HG02763 (cell line): ENCODE measurements at regions not wholly inside any gene's neighbourhood (a gene's known extent, or its start where the extent isn't known, plus 50 kb on each side); places are given as distances from the start of the nearest gene placed in this dataset.
"Not testable (repeated sequence)": the region's sequence is repeated elsewhere in the genome, so short reads cannot be mapped to it uniquely, and the experiment has no call there.

Source experiments
- ATAC-seq: cut with Tn5 transposase; IDR thresholded peaks from one replicate; pipeline ENCODE4 v1.9.1; 2021; ENCODE audit warnings: mild to moderate bottlenecking, moderate library complexity; ENCODE audit not compliant: unreplicated experiment

GRCh38 chr6:18527836-18528743 is 140.9 kb downstream of the RNF144B start:
- ATAC-seq, result no peak

- no peak for ATAC-seq
These were observed 143.1 kb downstream of the RNF144B start for GRCh38 chr6:18530201-18530600.

- ATAC-seq, result no peak
These were observed 145.0 kb downstream of the RNF144B start for GRCh38 chr6:18532139-18532538.

- no peak for ATAC-seq
These were observed 146.6 kb downstream of the RNF144B start for GRCh38 chr6:18533793-18534192.

GRCh38 chr6:18536591-18537055 is 149.5 kb downstream of the RNF144B start:
- ATAC-seq, result no peak

- no peak for ATAC-seq
These were observed 151.2 kb downstream of the RNF144B start for GRCh38 chr6:18538315-18538714.

GRCh38 chr6:18543051-18543450 is 155.9 kb downstream of the RNF144B start:
- ATAC-seq, result no peak

GRCh38 chr6:18545142-18545541 is 158.0 kb downstream of the RNF144B start:
- not testable (repeated sequence) for ATAC-seq

GRCh38 chr6:18545726-18546125 is 158.6 kb downstream of the RNF144B start:
- ATAC-seq, result no peak

GRCh38 chr6:18550119-18550518 is 163.0 kb downstream of the RNF144B start:
- ATAC-seq, result no peak

GRCh38 chr6:18551228-18551627 is 164.1 kb downstream of the RNF144B start:
- ATAC-seq, result no peak

- ATAC-seq, result no peak
These were observed 168.6 kb downstream of the RNF144B start for GRCh38 chr6:18555750-18556149.

GRCh38 chr6:18561037-18561750 is 174.0 kb downstream of the RNF144B start:
- ATAC-seq, result no peak

GRCh38 chr6:18562726-18563125 is 175.6 kb downstream of the RNF144B start:
- ATAC-seq, result no peak

GRCh38 chr6:18564775-18565174 is 177.6 kb downstream of the RNF144B start:
- no peak for ATAC-seq

GRCh38 chr6:18565231-18565630 is 178.1 kb downstream of the RNF144B start:
- ATAC-seq, result no peak

- no peak for ATAC-seq
These were observed 180.2 kb downstream of the RNF144B start for GRCh38 chr6:18567380-18567779.

GRCh38 chr6:18577491-18577890 is 190.3 kb downstream of the RNF144B start:
- ATAC-seq, result no peak

- ATAC-seq, result no peak
These were observed 192.0 kb downstream of the RNF144B start for GRCh38 chr6:18579166-18579565.

- ATAC-seq, result no peak
These were observed 192.7 kb downstream of the RNF144B start for GRCh38 chr6:18579869-18580268.

GRCh38 chr6:18584372-18584771 is 197.2 kb downstream of the RNF144B start:
- ATAC-seq, result no peak

- ATAC-seq, result no peak
These were observed 198.0 kb downstream of the RNF144B start for GRCh38 chr6:18585032-18585573.
